ENCODE measurements at regions not wholly inside any gene's neighbourhood (a gene's known extent, or its start where the extent isn't known, plus 50 kb on each side); places are given as distances from the start of the nearest gene placed in this dataset.

DNA sequence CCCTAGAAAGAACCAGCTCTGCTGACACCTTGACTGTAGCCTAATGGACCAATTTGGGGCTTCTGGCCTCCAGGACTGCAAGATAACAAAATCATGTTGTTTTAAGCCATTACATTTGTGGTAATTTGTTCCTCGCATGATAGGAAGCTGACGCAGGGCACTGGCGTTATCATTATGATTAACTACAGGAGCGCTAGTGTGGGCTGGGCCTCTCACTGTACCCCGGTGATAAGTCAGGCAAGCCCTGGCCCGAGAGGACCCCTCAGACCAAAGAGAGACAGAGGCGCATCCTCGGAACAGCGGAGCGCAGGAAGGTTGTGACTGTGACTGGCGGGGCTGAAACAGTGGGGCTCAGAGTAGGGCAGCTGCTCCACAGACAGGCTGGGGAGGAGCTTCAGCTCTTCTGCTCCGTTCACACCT is 150.3 kb upstream of the CHST15 start:
- ChIA-PET SMC1A (ENCODE audit: uncharacterized antibody, unreplicated experiment) (no interaction called here), CTCF (no interaction called here), RAD21 (ENCODE audit: unreplicated experiment) (no interaction called here), POLR2A (no interaction called here)
- ATAC-seq (no peak), FAIRE-seq (no peak), DNase-seq (ENCODE audit: low read depth, low spot score) (no peak)
- Histone ChIP-seq H3K9me3 (replicated peaks; ENCODE audit: control insufficient read depth, insufficient read depth, low read length) (no peaks in the 10 kb centered on the region), H3K9ac (ENCODE audit: control insufficient read depth, insufficient read depth, low read length) (no peak overlapping the region), H3K4me2 (ENCODE audit: control insufficient read depth, insufficient read depth) (no peak overlapping the region), H3K4me3 (no peak overlapping the region), H2AFZ (ENCODE audit: control insufficient read depth, low read depth, low read length) (no peak overlapping the region), H3K4me1 (ENCODE audit: control insufficient read depth, insufficient read depth, low read length) (peaks cover 8% of the 10 kb centered on the region), H4K20me1 (ENCODE audit: control insufficient read depth, insufficient read depth) (no peaks in the 10 kb centered on the region), H3K79me2 (ENCODE audit: control insufficient read depth, insufficient read depth, low read length) (no peaks in the 10 kb centered on the region), H3K27ac (ENCODE audit: control insufficient read depth, insufficient read depth) (no peak overlapping the region), H3K36me3 (ENCODE audit: control insufficient read depth in 2 of 2, insufficient read depth in 2 of 2, low read length in 1 of 2) (no peaks in the 10 kb centered on the region), H3K27me3 (replicated peaks in 1 of 2; ENCODE audit: control insufficient read depth in 2 of 2, insufficient read depth in 2 of 2, low read length in 1 of 2) (no peaks in the 10 kb centered on the region; a peak in 1 of 4 replicates)
- no TSS peak for BruUV-seq (replicated peaks)
- intact Hi-C loops (cut with micrococcal nuclease; ENCODE audit: unreplicated experiment) (no loop called here), in situ Hi-C loops (cut with MboI) (no loop called here)
- WGBS (ENCODE audit: insufficient coverage, insufficient replicate concordance, low lambda C conversion rate, missing lambda C conversion rate) = 53% methylated on average over 12 of the region's 12 CpGs
- TF ChIP-seq, protein P1, sequence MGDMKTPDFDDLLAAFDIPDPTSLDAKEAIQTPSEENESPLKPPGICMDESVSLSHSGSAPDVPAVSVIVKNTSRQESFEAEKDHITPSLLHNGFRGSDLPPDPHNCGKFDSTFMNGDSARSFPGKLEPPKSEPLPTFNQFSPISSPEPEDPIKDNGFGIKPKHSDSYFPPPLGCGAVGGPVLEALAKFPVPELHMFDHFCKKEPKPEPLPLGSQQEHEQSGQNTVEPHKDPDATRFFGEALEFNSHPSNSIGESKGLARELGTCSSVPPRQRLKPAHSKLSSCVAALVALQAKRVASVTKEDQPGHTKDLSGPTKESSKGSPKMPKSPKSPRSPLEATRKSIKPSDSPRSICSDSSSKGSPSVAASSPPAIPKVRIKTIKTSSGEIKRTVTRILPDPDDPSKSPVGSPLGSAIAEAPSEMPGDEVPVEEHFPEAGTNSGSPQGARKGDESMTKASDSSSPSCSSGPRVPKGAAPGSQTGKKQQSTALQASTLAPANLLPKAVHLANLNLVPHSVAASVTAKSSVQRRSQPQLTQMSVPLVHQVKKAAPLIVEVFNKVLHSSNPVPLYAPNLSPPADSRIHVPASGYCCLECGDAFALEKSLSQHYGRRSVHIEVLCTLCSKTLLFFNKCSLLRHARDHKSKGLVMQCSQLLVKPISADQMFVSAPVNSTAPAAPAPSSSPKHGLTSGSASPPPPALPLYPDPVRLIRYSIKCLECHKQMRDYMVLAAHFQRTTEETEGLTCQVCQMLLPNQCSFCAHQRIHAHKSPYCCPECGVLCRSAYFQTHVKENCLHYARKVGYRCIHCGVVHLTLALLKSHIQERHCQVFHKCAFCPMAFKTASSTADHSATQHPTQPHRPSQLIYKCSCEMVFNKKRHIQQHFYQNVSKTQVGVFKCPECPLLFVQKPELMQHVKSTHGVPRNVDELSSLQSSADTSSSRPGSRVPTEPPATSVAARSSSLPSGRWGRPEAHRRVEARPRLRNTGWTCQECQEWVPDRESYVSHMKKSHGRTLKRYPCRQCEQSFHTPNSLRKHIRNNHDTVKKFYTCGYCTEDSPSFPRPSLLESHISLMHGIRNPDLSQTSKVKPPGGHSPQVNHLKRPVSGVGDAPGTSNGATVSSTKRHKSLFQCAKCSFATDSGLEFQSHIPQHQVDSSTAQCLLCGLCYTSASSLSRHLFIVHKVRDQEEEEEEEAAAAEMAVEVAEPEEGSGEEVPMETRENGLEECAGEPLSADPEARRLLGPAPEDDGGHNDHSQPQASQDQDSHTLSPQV (IDR thresholded peaks at IDR 0.05) = no peak
- TF ChIP-seq SMARCA5 (IDR thresholded peaks at IDR 0.05) (no peak), STAT1 (conservative IDR thresholded peaks at IDR 0.05) (no peak), BMI1 (IDR thresholded peaks at IDR 0.05; ENCODE audit: borderline replicate concordance) (no peak), TBL1XR1 (IDR thresholded peaks at IDR 0.05; ENCODE audit: low read depth, low read length) (no peak), TCF12 (IDR thresholded peaks at IDR 0.05; ENCODE audit: low read depth, low read length) (no peak), JUND (IDR thresholded peaks at IDR 0.05; ENCODE audit: low read depth, low read length) (no peak), RELA (IDR thresholded peaks at IDR 0.05; ENCODE audit: borderline replicate concordance, partially characterized antibody) (no peak), STAT3 (IDR thresholded peaks at IDR 0.05; ENCODE audit: low read depth, low read length) (no peak), SMAD5 (IDR thresholded peaks at IDR 0.05; ENCODE audit: low read depth) (no peak), SIN3A (IDR thresholded peaks at IDR 0.05; ENCODE audit: low read depth, low read length) (no peak)
- TF ChIP-seq, protein P2, sequence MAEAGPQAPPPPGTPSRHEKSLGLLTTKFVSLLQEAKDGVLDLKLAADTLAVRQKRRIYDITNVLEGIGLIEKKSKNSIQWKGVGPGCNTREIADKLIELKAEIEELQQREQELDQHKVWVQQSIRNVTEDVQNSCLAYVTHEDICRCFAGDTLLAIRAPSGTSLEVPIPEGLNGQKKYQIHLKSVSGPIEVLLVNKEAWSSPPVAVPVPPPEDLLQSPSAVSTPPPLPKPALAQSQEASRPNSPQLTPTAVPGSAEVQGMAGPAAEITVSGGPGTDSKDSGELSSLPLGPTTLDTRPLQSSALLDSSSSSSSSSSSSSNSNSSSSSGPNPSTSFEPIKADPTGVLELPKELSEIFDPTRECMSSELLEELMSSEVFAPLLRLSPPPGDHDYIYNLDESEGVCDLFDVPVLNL (IDR thresholded peaks at IDR 0.05; ENCODE audit: low read depth, low read length) = no peak
- TF ChIP-seq, protein P3, sequence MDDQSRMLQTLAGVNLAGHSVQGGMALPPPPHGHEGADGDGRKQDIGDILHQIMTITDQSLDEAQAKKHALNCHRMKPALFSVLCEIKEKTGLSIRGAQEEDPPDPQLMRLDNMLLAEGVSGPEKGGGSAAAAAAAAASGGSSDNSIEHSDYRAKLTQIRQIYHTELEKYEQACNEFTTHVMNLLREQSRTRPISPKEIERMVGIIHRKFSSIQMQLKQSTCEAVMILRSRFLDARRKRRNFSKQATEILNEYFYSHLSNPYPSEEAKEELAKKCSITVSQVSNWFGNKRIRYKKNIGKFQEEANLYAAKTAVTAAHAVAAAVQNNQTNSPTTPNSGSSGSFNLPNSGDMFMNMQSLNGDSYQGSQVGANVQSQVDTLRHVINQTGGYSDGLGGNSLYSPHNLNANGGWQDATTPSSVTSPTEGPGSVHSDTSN (IDR thresholded peaks at IDR 0.05; ENCODE audit: insufficient replicate concordance, low read depth, low read length) = no peak
- TF ChIP-seq, protein P4, sequence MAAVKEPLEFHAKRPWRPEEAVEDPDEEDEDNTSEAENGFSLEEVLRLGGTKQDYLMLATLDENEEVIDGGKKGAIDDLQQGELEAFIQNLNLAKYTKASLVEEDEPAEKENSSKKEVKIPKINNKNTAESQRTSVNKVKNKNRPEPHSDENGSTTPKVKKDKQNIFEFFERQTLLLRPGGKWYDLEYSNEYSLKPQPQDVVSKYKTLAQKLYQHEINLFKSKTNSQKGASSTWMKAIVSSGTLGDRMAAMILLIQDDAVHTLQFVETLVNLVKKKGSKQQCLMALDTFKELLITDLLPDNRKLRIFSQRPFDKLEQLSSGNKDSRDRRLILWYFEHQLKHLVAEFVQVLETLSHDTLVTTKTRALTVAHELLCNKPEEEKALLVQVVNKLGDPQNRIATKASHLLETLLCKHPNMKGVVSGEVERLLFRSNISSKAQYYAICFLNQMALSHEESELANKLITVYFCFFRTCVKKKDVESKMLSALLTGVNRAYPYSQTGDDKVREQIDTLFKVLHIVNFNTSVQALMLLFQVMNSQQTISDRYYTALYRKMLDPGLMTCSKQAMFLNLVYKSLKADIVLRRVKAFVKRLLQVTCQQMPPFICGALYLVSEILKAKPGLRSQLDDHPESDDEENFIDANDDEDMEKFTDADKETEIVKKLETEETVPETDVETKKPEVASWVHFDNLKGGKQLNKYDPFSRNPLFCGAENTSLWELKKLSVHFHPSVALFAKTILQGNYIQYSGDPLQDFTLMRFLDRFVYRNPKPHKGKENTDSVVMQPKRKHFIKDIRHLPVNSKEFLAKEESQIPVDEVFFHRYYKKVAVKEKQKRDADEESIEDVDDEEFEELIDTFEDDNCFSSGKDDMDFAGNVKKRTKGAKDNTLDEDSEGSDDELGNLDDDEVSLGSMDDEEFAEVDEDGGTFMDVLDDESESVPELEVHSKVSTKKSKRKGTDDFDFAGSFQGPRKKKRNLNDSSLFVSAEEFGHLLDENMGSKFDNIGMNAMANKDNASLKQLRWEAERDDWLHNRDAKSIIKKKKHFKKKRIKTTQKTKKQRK (IDR thresholded peaks at IDR 0.05; ENCODE audit: low read depth, low read length) = no peak
- TF ChIP-seq, protein P5, sequence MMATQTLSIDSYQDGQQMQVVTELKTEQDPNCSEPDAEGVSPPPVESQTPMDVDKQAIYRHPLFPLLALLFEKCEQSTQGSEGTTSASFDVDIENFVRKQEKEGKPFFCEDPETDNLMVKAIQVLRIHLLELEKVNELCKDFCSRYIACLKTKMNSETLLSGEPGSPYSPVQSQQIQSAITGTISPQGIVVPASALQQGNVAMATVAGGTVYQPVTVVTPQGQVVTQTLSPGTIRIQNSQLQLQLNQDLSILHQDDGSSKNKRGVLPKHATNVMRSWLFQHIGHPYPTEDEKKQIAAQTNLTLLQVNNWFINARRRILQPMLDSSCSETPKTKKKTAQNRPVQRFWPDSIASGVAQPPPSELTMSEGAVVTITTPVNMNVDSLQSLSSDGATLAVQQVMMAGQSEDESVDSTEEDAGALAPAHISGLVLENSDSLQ (IDR thresholded peaks at IDR 0.05) = no peak

All from GM12878 (cell line).